Loucy (cell line): ENCODE measurements at regions not wholly inside any gene's neighbourhood (a gene's known extent, or its start where the extent isn't known, plus 50 kb on each side); places are given as distances from the start of the nearest gene placed in this dataset.

Source experiments
- H2AFZ ChIP-seq: fragments of 200-600 bp; sonication (generic); 2 replicates; pipeline ENCODE4 v1.6.0; 2016; ENCODE audit warnings: antibody characterized with exemption, mild to moderate bottlenecking, low read length, moderate library complexity
- H3F3A ChIP-seq: fragments of 200-600 bp; 2 replicates; pipeline ENCODE4 v1.6.0; 2016; ENCODE audit warnings: antibody characterized with exemption, low read depth, mild to moderate bottlenecking
- H3K27me3 ChIP-seq: fragments of 200-600 bp; sonication (generic); 2 replicates; pipeline ENCODE4 v1.6.1; 2014; ENCODE audit warnings: low read length, mild to moderate bottlenecking; ENCODE audit not compliant: insufficient read depth, poor library complexity, severe bottlenecking
- H3K36me3 ChIP-seq: fragments of 200-600 bp; sonication (generic); 2 replicates; pipeline ENCODE4 v1.6.1; 2016; ENCODE audit warnings: low read length; ENCODE audit not compliant: insufficient read depth
- H3K4me1 ChIP-seq: fragments of 200-600 bp; sonication (generic); 2 replicates; pipeline ENCODE4 v1.5.1; 2014; ENCODE audit warnings: low read length, mild to moderate bottlenecking; ENCODE audit not compliant: insufficient read depth, poor library complexity, severe bottlenecking
- H3K4me2 ChIP-seq: fragments of 200-600 bp; sonication (generic); 2 replicates; pipeline ENCODE4 v1.6.0; 2014; ENCODE audit warnings: antibody characterized with exemption, low read length, low read depth, mild to moderate bottlenecking; ENCODE audit not compliant: poor library complexity, severe bottlenecking
- H3K4me3 ChIP-seq: fragments of 200-600 bp; sonication (generic); 2 replicates; pipeline ENCODE4 v1.5.1; 2014; ENCODE audit warnings: low read length, mild to moderate bottlenecking, mixed read lengths; ENCODE audit not compliant: poor library complexity, severe bottlenecking
- H3K79me2 ChIP-seq: fragments of 200-600 bp; sonication (generic); 2 replicates; pipeline ENCODE4 v1.6.1; 2014; ENCODE audit warnings: low read length; ENCODE audit not compliant: insufficient read depth
- H3K9ac ChIP-seq: fragments of 200-600 bp; sonication (generic); 2 replicates; pipeline ENCODE4 v1.6.0; 2014; ENCODE audit warnings: mild to moderate bottlenecking, low read depth, low read length, moderate library complexity; ENCODE audit not compliant: poor library complexity, severe bottlenecking
- H3K9me2 ChIP-seq: fragments of 200-600 bp; sonication (generic); replicated peaks from 2 replicates; pipeline ENCODE4 v1.6.1; 2016; ENCODE audit warnings: low read depth, low read length, mixed read lengths
- H3K9me3 ChIP-seq: fragments of 200-600 bp; sonication (generic); 2 replicates; pipeline ENCODE4 v1.6.1; 2014; ENCODE audit warnings: mild to moderate bottlenecking, antibody characterized with exemption, low read length, low read depth; ENCODE audit not compliant: insufficient read depth
- H4K20me1 ChIP-seq: fragments of 200-600 bp; sonication (generic); 2 replicates; pipeline ENCODE4 v1.6.0; 2014; ENCODE audit warnings: antibody characterized with exemption, low read length, mild to moderate bottlenecking; ENCODE audit not compliant: insufficient read depth, poor library complexity, severe bottlenecking
- CTCF ChIP-seq: fragments of 200-600 bp; sonication (generic); conservative IDR thresholded peaks from 2 replicates; pipeline ENCODE4 v1.5.1; 2014; ENCODE audit warnings: mild to moderate bottlenecking, antibody characterized with exemption, low read length
- EZH2phosphoT487 ChIP-seq: fragments of 200-600 bp; IDR thresholded peaks from 2 replicates; pipeline ENCODE4 v1.6.1; 2018; ENCODE audit warnings: antibody characterized with exemption, mild to moderate bottlenecking, moderate library complexity, borderline replicate concordance

DNA sequence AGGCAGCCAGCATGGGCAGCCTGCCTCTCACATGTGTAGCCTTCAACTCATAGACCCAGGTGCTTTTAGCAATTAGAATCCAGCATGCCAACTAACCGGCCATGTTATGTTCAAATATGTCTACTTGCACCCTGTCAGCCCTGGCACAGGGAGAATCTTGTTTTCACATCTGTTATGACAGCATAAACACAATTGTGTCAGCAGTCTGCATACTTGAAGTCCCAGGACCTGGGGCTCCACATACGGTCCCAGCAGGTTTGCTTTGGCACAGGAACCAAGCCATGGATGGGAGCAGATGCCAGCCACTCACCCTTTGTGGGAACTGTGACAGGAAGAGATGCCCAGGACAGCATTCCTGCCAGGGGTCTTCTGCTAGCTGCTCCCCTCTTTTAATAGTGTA lies 67.2 kb upstream of the SYNDIG1 start:
- Histone ChIP-seq H2AFZ (no peak overlapping the region), H3K4me3 (no peak overlapping the region), H3K9me2 (no peaks in the 10 kb centered on the region), H3K4me2 (no peak overlapping the region), H3K27me3 (no peaks in the 10 kb centered on the region), H4K20me1 (no peaks in the 10 kb centered on the region), H3K36me3 (no peaks in the 10 kb centered on the region), H3K9me3 (no peaks in the 10 kb centered on the region), H3K79me2 (no peaks in the 10 kb centered on the region), H3K9ac (no peak overlapping the region), H3F3A (no peaks in the 10 kb centered on the region), H3K4me1 (no peaks in the 10 kb centered on the region)
- TF ChIP-seq EZH2phosphoT487 (no peak), CTCF (no peak)

- Histone ChIP-seq H3K4me1 (peaks cover 6% of the 10 kb centered on the region), H3K9me2 (no peaks in the 10 kb centered on the region), H3K27me3 (no peaks in the 10 kb centered on the region), H3K4me2 (no peak overlapping the region), H3K36me3 (no peaks in the 10 kb centered on the region), H3K4me3 (no peak overlapping the region), H4K20me1 (no peaks in the 10 kb centered on the region), H3K9me3 (no peaks in the 10 kb centered on the region), H3K79me2 (no peaks in the 10 kb centered on the region), H2AFZ (no peak overlapping the region), H3K9ac (no peak overlapping the region), H3F3A (no peaks in the 10 kb centered on the region)
- TF ChIP-seq CTCF: no peak
- no peak for TF ChIP-seq EZH2phosphoT487
These were observed 74.3 kb upstream of the SYNDIG1 start for GRCh38 chr20:24395151-24395550.

DNA sequence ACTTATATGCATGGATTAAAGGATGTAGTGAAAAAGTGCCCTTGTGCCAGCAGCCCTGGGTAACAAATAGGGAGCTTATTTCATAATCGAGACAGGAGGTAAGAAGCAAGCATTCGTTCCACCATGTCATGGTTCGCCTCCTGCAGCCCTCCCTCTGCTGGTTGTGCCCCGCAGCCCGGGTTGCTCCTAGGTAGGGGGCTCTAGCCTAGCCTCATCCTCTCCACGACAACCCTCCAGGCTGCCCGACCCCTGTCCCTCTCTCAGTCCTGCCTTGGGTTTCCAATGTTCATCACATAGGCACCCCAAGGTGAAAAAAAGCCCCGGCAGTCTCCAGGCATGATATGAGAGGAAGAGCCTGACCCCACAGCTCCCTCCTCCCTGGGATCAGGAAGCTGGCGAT lies 75.5 kb upstream of the SYNDIG1 start:
- peaks cover 17% of the 10 kb centered on the region for H3K4me1 ChIP-seq
- no peak overlapping the region for H3K4me2 ChIP-seq
- H3K9me3 ChIP-seq: no peaks in the 10 kb centered on the region
- no peak overlapping the region for H2AFZ ChIP-seq
- H3K27me3 ChIP-seq: no peaks in the 10 kb centered on the region
- no peaks in the 10 kb centered on the region for H3K36me3 ChIP-seq
- TF ChIP-seq CTCF: no peak
- no peak for TF ChIP-seq EZH2phosphoT487
- no peaks in the 10 kb centered on the region for H3K9me2 ChIP-seq
- no peaks in the 10 kb centered on the region for H4K20me1 ChIP-seq
- H3K4me3 ChIP-seq: no peak overlapping the region
- H3F3A ChIP-seq: no peaks in the 10 kb centered on the region
- H3K9ac ChIP-seq: no peak overlapping the region
- no peaks in the 10 kb centered on the region for H3K79me2 ChIP-seq
